ENCODE measurements at regions not wholly inside any gene's neighbourhood (a gene's known extent, or its start where the extent isn't known, plus 50 kb on each side); places are given as distances from the start of the nearest gene placed in this dataset.

DNA sequence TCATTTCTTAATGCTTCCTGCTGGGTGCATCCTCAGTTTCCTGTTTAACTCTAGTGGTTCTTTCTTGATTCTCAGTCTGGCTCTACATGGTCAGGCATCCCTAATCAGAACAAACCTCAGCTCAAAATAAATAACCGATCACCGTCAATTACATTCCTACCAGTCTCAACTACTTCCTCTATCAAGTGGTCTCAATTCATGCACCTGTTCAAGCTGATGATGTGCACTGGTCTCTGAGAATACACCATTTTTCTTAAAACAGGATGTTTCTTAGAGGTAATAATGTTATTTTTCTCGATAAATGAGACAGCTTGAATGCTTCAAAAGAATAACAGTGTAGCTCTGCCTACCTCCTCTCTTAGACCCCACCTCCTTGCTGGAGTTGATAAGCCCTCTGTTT, 420.9 kb downstream of the SOCS6 start:
- TF ChIP-seq, protein P1, sequence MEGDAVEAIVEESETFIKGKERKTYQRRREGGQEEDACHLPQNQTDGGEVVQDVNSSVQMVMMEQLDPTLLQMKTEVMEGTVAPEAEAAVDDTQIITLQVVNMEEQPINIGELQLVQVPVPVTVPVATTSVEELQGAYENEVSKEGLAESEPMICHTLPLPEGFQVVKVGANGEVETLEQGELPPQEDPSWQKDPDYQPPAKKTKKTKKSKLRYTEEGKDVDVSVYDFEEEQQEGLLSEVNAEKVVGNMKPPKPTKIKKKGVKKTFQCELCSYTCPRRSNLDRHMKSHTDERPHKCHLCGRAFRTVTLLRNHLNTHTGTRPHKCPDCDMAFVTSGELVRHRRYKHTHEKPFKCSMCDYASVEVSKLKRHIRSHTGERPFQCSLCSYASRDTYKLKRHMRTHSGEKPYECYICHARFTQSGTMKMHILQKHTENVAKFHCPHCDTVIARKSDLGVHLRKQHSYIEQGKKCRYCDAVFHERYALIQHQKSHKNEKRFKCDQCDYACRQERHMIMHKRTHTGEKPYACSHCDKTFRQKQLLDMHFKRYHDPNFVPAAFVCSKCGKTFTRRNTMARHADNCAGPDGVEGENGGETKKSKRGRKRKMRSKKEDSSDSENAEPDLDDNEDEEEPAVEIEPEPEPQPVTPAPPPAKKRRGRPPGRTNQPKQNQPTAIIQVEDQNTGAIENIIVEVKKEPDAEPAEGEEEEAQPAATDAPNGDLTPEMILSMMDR (conservative IDR thresholded peaks at IDR 0.05; ENCODE audit: low read depth, low read length) = no peak
- TF ChIP-seq EZH2 (IDR thresholded peaks at IDR 0.05; ENCODE audit: borderline replicate concordance, low read depth, low read length, poor library complexity, severe bottlenecking) = no peak

Data from A673 (cell line).